GM18873 (cell line): ENCODE measurements at regions not wholly inside any gene's neighbourhood (a gene's known extent, or its start where the extent isn't known, plus 50 kb on each side); places are given as distances from the start of the nearest gene placed in this dataset.

ENCODE experiments used
- ATAC-seq: cut with Tn5 transposase; IDR thresholded peaks from one replicate; pipeline ENCODE4 v1.9.1; 2021; ENCODE audit warnings: mild to moderate bottlenecking, moderate library complexity, moderate number of reproducible peaks; ENCODE audit not compliant: unreplicated experiment, low FRiP score

DNA sequence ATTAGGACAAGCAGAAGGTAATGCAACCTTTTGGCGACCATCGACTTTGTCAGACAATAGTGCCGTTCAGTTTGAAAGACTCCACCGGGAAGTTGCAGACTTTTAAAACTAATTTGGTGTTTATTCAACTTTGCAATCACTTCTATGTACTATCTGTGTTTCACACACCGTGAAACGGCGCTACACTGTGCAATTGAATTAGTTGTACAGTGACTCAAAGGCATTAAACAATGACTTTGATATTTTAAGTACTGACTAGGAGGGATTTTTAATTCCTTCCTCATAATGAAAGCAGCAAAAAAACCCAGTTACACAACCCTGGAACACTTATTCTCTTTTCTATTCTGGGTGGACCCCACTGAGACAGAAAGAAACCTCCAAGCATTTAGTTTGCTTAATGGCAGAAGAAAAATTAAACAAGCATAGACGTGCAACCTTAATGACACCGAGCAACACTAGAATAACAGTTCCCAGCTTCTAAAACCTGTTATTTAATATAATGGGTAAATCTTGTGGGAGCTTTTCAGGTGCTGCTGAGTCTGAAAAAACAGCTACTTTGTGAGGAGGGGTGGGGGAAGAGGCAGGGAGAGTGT lies 176.8 kb downstream of the LMO4 start:
- ATAC-seq: no peak

DNA sequence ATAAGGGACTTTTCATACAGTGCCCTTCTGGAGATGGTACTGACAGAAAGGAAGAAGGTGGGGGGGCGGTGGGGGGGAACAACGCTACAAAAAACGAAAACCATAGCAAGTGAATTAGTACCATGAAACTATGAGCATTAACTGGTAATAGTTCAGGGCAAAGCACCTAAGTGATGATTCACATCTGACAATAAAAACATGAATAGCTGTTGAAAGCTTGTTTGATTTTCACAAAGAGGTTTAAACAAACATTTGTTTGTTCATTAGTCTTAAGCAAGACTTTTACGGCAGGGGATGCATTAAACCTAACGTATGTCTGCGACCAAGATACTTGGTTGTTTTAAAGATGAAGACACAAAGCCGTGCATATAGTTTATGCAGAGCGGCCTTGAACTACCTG lies 177.5 kb downstream of the LMO4 start:
- ATAC-seq: no peak

DNA sequence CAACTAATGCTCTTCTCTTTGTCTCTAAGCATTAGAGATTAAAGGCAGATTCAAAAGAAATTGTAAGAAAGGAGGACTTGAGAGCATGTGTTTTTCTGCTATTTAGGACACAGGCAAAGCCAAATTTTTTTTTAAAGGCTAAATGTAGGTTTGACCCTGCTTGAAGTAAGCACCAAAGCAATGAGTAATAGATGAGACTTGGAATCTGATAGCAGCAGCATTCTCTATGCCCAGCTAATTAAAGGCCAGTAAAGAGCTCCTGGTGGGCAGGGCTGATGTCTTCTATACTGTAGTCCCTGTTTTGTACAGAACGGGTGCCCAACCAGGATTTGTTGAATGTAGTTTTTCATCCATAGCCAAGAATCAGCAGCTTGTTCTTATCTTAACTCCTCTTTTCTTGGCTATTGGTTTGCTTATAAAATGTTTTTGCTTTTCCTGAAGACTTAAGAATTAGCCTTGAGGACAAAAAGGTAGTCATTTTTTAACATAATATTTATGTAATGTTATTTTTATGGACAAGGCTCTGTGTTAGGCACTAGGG lies 179.6 kb downstream of the LMO4 start:
- ATAC-seq: no peak

DNA sequence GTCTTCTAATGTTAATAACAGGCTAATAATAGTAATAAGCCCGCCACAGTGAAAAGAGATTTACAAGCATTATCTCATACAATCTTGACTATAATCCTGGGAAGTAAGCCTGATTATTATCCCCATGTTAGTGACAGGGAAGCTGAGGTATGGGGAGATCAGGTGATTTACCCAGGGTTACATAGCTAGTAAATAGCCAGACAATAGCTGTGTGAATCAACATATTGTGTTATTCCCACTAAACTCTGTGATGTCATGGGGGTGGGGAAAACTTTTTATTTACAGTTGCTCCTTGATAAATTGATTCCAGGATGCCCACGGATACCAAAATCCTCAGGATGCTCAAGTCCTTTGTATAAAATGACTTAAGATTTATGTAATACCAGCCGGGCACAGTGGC lies 181.9 kb downstream of the LMO4 start:
- ATAC-seq: no peak

DNA sequence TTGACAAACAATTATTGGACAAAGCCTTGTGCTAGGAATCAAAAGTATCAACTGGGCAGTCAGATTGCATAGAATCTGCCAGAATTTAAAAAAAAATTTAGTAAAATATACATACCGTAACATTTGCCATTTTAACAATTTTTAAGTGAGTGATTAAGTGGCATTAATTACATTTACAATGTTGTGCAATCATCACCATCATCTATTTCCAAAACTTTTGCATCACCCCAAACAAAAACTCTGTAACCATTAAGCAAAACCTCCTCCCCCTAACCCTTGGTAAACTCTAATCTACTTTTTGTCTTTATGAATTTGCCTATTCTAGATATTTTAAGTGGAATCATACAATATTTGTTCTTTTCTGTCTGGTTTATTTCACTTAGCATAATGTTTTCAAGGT lies 182.8 kb downstream of the LMO4 start:
- ATAC-seq: no peak

DNA sequence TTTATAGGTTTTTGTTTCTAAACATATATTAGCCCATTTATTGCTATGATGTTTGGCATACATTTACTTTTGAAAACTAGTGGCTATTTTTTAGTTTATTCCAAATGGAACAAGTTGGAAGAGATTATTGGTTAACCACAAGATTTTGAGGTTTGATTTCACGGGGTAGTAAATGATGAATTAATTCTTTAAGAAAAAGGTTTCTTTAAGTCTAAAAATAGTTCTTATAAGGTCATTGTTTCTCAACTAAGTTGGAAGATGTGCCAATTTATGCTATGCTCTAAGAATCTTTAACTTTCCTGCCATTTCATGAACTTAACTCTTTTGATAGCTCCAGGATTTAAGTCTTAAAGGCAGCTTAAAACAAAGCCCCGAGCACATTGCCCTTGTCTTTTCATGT lies 183.8 kb downstream of the LMO4 start:
- ATAC-seq: no peak

DNA sequence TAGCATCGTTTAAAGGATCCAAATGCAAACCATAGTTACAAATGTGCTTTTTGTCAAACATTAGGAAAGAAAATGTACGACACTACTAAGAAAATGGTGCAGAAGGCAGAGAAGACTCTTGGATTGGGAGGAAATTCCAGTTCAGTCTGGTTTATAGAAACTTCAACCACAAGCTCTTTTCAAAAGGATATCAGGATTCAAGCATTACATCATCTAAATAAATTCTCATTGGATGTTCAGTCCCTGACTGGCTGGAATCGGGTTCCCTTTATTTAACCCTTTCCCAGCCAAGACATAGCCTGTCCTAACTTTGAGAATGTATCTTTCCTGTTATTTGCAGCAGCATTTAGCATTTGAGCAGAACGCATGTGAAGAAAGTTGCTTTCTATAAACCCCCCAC lies 184.6 kb downstream of the LMO4 start:
- ATAC-seq: no peak

DNA sequence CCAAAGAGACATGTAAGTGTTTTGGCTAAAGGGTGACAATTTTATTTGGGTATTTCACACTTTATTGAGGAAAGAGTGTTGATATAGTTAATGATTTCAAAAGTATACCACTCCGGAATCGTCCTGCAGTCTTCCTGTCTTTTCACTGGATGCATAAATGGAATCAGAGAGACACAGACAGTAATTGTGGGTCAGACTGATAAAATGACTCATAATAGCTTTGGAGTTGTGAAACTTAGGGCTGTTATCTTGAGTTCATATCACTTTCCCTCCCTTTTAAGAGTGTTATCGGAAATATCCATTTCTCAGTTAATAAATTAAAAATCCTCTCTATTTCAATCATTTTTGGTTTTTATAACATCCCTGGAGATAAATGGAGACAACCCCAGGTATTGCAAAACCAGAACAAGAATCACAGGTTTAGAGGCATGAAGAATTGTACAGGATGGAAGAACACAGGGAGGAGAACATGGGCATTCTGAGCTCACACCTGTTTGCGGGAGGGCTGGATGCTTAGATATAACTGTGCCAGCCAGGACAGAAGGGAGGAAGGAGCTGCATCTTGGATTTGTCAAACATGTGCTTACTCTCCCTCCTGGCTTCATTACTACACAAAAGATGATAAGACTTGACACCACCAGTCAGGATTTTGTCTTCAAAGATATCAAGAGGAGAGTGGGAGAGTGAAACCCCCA lies 185.4 kb downstream of the LMO4 start:
- no peak for ATAC-seq

DNA sequence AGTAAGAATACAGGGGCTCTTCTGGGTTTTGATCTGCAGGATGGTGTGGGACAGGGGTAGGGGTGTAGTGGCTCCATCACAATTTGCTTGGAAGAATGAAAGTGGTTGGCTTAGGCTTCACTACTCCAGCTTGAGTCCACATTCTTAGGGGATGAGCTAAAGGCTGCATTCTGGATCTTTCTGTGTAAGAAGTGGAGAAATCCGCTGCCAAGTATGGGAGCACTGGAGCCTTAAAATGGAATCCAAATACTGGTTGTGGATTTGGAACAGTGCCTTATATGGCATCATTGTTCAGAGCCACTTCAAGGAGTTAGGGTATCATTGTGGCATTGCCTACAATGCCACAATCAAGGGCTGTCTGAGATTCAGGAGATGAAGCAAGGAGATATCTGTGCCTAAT lies 187.1 kb downstream of the LMO4 start:
- ATAC-seq: no peak

DNA sequence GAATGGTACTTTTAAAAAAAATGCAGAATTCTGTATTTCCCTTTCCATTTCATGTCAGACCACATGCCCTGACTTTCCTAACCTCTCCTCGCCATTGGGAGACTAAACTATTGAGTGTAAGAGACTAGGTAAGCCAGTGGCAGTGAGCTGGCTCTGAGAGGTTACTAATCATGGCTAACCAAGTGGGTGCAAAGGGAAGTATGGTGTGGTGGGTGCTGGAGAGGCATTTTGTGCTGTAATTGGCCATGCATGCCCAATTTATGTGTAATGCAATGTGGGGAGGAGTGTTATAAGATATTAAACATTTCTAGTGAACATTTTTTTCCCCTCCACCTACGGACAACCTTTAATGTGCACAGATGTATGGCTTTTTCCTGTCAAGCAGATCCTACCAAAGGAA lies 190.1 kb downstream of the LMO4 start:
- ATAC-seq: no peak

DNA sequence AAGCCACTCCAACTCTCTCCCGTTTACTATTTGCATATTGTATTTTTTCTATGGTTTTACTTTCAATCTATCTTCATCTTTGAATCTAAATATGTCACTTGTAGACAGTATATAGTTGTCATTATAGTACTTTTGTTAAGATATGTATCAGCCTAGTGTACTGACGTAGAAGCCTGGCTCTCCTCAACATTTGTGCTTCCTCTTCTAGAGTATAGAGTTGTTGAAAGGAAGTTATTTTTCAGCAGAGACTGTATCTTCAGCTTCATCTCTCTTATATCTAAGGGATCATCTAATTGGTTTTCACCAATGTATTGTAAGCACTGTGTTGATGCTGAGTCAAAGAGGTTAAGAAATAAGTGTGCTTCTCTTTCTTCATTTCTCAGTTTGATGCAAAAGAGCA lies 192.8 kb downstream of the LMO4 start:
- no peak for ATAC-seq

DNA sequence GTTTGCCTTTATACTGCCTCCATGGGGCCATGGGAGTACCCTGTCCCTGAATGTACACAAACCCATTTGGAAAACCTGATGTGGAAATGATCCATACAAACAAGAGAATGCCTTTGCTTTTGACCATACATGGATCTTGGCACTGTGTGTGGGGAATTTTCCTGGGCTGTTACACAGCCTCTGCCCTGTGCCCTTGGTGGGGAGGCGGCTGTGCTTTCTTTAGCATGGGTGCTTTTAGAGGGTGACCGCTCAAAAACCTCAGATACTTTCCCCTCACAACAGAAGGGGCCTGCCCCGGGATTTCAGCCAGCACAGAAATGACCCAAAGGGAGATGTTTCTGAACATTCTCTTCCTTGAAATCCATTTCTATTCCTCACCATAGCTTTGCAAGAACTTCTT lies 194.8 kb downstream of the LMO4 start:
- ATAC-seq: no peak

DNA sequence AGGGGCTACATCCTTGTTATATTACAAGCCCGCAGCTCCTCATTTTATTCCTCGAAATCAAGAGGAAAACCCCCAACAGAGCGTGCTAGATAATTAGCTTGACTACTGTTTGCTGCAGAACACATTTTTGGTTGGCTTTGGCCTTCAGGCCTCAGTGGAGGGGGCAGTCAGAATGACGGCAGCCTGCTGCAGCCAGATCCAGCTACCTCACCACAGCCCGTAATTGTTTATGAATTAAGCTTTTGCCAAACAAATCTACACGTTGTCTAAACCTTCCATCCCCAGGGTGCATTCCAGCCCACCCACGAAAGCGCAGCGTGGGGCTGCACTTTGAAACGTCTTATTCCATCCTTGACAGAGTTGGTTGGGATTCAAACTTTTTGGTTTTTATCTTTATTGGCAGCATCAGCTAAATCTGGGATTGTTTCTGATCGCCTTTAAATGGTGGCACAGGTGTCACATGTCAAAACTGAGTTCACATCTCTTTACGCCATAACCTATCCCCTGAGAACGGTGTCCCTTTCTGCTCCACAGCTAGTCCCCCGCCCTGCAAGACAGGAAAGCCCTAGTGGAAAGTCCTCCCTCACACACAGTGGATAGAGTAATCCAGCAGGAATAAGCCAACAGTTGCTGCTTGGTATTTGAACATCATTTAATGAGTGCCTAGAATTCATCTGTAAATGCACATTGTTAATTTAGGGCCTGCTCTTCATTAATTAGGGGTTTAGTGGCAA lies 195.5 kb downstream of the LMO4 start:
- no peak for ATAC-seq

DNA sequence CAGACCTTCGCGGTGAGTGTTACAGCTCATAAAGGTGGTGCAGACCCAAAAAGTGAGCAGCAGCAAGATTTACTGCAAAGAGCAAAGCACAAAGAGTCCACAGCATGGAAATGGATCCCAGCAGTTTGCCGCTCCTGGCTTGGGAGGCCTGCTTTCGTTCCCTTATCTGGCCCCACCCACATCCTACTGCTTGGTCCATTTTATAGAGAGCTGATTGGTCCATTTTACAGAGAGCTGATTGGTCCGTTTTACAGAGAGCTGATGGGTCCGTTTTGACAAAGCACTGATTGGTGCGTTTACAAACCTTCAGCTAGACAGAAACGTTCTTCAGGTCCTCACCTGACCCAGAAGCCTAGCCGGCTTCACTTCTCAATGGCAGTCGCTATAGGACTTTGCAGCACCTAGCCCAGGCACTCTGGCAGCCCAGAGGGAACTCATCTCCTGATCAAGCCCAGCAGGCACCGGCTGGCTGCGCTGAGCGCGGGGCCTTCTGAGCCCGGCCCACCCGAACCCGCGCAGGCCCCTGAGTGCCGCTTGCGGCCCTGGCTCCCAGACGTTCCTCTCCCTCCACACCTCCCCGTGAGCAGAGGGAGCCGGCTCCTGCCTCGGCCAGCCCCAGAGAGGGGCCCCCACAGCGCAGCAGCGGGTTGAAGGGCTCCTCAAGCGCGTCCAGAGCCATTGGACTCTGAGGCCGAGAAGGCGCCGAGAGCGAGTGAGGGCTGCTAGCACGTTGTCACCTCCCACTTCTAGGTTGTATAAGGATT lies 200.3 kb downstream of the LMO4 start:
- no peak for ATAC-seq

DNA sequence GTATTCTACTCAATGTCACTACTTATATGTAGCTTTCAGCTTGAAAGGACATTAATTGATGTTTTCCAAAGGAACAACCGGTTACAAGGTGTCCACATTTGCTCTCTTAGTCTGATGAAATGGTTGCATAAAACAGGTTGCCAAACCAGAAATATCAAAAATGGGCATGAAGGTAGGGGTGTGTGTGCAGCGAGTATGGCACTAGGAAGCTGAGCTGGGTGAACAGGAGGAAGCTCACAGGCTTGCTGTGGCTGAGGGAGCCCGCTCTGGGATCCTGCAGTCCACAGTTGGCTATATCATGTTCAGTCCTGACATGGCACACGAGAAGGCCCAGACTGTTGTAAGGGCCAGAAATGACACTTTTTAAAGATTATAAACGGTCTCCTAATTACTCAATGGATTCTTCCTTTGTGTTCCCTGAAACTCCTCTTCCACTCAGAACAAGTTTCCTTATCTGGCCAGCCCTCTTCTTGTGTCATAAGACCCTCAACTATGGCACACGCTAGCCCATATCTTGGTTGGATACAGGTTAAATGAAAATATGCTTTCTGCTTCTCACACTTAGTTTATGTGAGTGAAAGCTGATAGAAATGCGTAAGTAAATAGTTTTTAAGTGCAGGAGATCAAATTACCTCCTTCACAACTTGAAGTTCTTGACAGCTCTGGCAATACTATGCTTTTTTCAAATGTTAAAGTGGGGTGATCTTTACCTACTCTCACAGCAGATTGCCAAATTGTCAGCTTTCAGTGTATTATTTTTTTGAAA lies 201.5 kb downstream of the LMO4 start:
- ATAC-seq: no peak

DNA sequence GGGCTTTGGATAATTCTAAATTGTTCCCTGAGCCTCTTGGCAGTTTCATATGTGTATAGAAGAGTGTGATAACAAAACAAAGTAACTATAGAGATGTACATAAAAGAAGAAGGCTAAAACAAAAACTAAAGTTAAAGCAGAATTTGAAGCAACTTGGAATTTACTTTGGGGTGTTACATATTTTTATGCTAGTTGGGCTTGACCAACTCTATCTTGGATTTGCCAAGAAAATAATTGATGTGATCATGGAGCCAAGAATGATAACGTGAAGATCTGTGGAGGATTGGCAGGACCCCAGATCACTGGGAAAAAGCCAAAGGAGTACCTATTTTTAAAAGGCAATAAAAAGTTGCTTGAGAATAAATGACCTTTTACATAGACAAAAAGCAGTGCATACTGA lies 206.9 kb downstream of the LMO4 start:
- no peak for ATAC-seq

DNA sequence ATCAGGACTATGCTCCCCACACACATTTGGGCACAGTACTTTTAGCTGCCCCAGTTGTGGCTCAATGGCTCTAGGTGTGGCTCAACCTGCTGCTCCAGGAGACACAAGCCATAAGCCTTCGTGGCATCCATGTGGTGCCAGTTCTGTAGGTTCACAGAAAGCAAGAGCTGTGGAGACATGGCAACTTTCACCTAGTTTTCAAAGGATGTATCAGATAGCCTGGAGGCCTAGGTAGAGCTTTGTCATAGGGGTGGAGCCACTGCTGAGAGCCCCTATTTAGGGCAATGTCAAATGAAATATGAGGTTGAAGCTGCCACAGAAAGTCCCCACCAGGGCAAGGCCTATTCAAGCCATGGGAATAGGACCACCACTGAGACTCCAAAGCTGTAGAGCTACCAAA lies 210.5 kb downstream of the LMO4 start:
- no peak for ATAC-seq

DNA sequence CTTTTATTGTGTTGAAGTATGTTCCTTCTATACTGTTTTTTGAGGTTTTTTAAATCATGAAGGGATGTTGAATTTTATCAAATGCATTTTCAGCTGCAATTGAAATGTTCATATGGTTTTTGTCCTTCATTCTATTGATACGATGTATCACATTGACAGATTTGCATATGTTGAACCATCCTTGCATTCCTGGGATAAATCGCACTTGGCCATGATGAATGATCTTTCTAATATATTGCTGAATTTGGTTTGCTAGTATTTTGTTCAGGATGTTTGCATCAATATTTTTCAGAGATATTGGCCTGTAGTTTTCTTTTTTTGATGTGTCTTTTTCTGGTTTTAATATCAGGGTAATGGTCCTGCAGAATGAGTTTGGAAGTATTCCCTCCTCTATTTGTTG lies 214.0 kb downstream of the LMO4 start:
- no peak for ATAC-seq

DNA sequence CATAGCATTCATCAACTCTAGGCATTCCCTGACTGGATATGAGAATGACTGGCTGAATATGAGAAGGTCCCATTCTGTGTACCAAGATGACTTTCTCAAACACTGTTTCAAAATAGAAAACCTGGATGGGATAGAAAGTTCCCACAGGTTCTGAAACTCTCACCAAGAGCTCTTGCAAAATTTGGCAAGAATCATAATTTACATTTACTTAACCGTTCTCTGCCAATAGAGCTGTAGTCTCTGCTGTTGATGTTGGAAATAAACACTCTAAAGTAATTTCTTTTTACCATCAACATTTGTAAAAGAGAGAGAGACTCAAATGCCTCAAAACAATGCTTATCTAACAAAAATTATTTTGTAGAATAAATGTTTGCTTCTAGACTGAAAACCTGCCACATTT lies 221.1 kb downstream of the LMO4 start:
- ATAC-seq: no peak

DNA sequence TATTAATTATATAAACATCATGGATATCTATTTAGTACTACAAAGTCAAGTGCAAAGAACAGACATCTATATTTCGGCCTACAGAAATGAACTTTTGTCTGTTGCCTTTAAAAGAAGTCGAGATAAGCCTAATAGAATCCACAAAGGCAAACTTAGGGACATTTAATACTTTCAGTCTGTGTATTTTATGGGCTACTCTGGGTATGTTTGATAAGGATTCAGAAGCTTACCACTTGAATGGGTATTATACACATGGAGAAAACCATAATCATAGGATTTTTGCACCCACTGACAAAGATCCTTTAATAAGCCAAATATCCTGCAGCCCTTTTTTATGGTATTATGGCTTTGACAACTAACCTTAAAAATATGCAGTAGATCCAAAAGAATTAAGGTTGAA lies 224.8 kb downstream of the LMO4 start:
- ATAC-seq: no peak
